Esophagus squamous epithelium (tissue), 4 donors: ENCODE measurements at regions not wholly inside any gene's neighbourhood (a gene's known extent, or its start where the extent isn't known, plus 50 kb on each side); places are given as distances from the start of the nearest gene placed in this dataset.

Source experiments
- CTCF ChIP-seq, 6 experiments: fragments of 450-650 bp in 4 of 6; fragments of 200-600 bp in 2 of 6; sonication (generic) in 2 of 6; IDR thresholded peaks; one replicate each; pipeline ENCODE4 v1.5.1; 2016 to 2019; ENCODE audit warnings: antibody characterized with exemption in 6 of 6, mild to moderate bottlenecking in 4 of 6, moderate library complexity in 4 of 6
- POLR2A ChIP-seq, 4 donors: fragments of 450-650 bp; IDR thresholded peaks; one replicate each; pipeline ENCODE4 v1.6.1; 2017; ENCODE audit warnings: antibody characterized with exemption in 4 of 4, mild to moderate bottlenecking in 4 of 4, moderate library complexity in 3 of 4

DNA sequence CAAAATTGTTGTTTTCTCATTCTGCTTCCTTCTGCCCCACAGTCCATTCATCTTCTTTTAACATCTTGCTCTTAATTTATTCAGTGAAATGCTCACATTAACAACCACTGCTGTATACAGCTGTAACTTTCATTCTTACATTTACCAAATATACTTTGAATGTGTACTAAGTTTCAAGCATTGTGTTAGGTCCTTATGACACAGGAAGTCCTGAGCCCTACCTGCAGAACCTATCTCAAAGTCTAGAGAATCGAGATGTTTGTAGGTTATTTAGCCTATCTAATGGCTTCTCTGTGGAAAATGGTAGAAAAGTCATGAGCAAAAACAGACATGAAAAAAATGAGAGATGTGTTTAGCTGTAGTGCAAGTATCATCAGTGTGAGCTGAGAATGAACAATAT is 117.6 kb upstream of the MGAT4C start:
- no peak for TF ChIP-seq CTCF (IDR thresholded peaks at IDR 0.05)
- TF ChIP-seq POLR2A (IDR thresholded peaks at IDR 0.05), result no peak
